Prostate gland (tissue), 2 donors: ENCODE measurements at regions not wholly inside any gene's neighbourhood (a gene's known extent, or its start where the extent isn't known, plus 50 kb on each side); places are given as distances from the start of the nearest gene placed in this dataset.

Experiments
- POLR2AphosphoS5 ChIP-seq: sonication (generic); formaldehyde crosslinking; IDR thresholded peaks from one replicate; pipeline ENCODE4 v1.6.1; 2017; ENCODE audit warnings: antibody characterized with exemption
- TF ChIP-seq, protein P1 (sequence below), 4 experiments: fragments of 200-600 bp in 2 of 4; fragments of 450-650 bp in 2 of 4; sonication (generic) in 2 of 4; IDR thresholded peaks; 1 replicate in 3 of 4; 2 replicates in 1 of 4; pipeline ENCODE4 v1.5.1; 2016 to 2019; ENCODE audit warnings: antibody characterized with exemption in 4 of 4, mild to moderate bottlenecking in 2 of 4, moderate library complexity in 2 of 4

DNA sequence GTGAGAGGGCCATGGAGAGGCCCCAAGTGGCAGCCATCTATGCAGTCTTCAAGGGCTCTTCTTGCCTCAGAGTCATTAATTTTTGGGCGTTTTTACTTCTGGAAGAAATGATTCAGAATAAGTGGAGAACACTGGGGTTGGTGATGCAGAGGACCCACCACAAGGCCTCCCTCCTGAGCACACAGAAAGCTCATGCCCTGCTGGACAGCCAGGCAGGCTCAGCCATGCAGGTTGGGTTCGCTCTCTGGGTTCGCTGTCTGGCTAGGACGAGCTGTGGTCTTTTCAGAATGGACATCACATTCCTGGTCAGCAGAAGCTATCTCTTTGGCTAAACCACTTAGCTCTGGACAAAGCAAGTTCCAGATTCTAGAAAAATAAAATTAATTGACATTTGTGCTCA is 480.8 kb downstream of the RPS24 start:
- TF ChIP-seq, protein P1, sequence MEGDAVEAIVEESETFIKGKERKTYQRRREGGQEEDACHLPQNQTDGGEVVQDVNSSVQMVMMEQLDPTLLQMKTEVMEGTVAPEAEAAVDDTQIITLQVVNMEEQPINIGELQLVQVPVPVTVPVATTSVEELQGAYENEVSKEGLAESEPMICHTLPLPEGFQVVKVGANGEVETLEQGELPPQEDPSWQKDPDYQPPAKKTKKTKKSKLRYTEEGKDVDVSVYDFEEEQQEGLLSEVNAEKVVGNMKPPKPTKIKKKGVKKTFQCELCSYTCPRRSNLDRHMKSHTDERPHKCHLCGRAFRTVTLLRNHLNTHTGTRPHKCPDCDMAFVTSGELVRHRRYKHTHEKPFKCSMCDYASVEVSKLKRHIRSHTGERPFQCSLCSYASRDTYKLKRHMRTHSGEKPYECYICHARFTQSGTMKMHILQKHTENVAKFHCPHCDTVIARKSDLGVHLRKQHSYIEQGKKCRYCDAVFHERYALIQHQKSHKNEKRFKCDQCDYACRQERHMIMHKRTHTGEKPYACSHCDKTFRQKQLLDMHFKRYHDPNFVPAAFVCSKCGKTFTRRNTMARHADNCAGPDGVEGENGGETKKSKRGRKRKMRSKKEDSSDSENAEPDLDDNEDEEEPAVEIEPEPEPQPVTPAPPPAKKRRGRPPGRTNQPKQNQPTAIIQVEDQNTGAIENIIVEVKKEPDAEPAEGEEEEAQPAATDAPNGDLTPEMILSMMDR (IDR thresholded peaks at IDR 0.05) = no peak
- TF ChIP-seq POLR2AphosphoS5 = no peak
